NCI-H510A (cell line): ENCODE measurements at regions not wholly inside any gene's neighbourhood (a gene's known extent, or its start where the extent isn't known, plus 50 kb on each side); places are given as distances from the start of the nearest gene placed in this dataset.

Experiments
- DNase-seq: peaks from one replicate; lab custom pipeline; 2025; lab: John Stamatoyannopoulos, UW

GRCh38 chr13:92938486-92939020, 288.1 kb upstream of the GPC6 start:
- DNase-seq = no peak

GRCh38 chr13:92941167-92941566, 285.4 kb upstream of the GPC6 start:
- DNase-seq = no peak

GRCh38 chr13:92947770-92948434, 278.7 kb upstream of the GPC6 start:
- DNase-seq = no peak

- DNase-seq = no peak
These were observed 275.8 kb upstream of the GPC6 start for GRCh38 chr13:92950771-92951170.

- DNase-seq = no peak
These were observed 275.2 kb upstream of the GPC6 start for GRCh38 chr13:92951273-92951890.

- no peak for DNase-seq
These were observed 274.4 kb upstream of the GPC6 start for GRCh38 chr13:92952161-92952560.

GRCh38 chr13:92954746-92955145, 271.9 kb upstream of the GPC6 start:
- DNase-seq = no peak

GRCh38 chr13:92959790-92960189, 266.8 kb upstream of the GPC6 start:
- DNase-seq = no peak

- no peak for DNase-seq
These were observed 263.6 kb upstream of the GPC6 start for GRCh38 chr13:92963029-92963428.

- no peak for DNase-seq
These were observed 260.3 kb upstream of the GPC6 start for GRCh38 chr13:92966341-92966740.

GRCh38 chr13:92966900-92967299, 259.7 kb upstream of the GPC6 start:
- DNase-seq = no peak

- DNase-seq = no peak
These were observed 258.7 kb upstream of the GPC6 start for GRCh38 chr13:92967923-92968322.

- DNase-seq = no peak
These were observed 253.9 kb upstream of the GPC6 start for GRCh38 chr13:92972751-92973150.

GRCh38 chr13:92974905-92975429, 251.6 kb upstream of the GPC6 start:
- DNase-seq = no peak

- DNase-seq = no peak
These were observed 249.9 kb upstream of the GPC6 start for GRCh38 chr13:92976657-92977056.

- DNase-seq = no peak
These were observed 242.5 kb upstream of the GPC6 start for GRCh38 chr13:92984151-92984550.

GRCh38 chr13:92989301-92989700, 237.3 kb upstream of the GPC6 start:
- DNase-seq = no peak

GRCh38 chr13:92991692-92992091, 234.9 kb upstream of the GPC6 start:
- DNase-seq = no peak

GRCh38 chr13:92994056-92994455, 232.6 kb upstream of the GPC6 start:
- DNase-seq = no peak

- DNase-seq = no peak
These were observed 224.6 kb upstream of the GPC6 start for GRCh38 chr13:93001866-93002461.

GRCh38 chr13:93003531-93003930, 223.1 kb upstream of the GPC6 start:
- DNase-seq = no peak

- no peak for DNase-seq
These were observed 221.7 kb upstream of the GPC6 start for GRCh38 chr13:93004919-93005318.

- no peak for DNase-seq
These were observed 218.7 kb upstream of the GPC6 start for GRCh38 chr13:93007928-93008327.
